ENCODE measurements at regions not wholly inside any gene's neighbourhood (a gene's known extent, or its start where the extent isn't known, plus 50 kb on each side); places are given as distances from the start of the nearest gene placed in this dataset.

DNA sequence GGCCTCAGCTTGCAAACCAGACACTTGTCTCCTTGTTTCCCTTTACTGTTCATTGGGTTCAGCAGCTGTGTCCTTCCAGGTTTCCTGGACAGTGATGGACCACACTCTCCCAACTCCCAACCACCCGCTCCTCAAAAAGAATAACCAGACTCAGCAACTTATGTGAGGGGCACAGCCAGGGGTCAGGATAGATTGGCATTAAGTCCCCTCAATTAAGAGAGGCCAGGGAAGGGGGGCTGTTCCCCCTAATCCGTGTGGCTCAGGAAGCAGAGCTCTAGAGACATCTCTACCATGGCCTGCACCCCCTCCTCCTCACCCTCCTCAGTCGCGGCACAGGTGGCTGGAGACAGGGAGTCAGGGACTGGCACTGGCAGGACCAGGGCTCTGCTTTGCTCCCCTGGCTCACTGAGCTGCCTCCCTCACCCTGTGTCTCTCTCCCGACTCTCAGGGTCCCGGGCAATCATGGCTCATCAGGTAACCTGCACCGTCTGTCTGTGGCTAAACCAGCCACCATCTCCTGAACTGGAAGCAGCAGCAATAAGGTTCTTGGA lies 111.7 kb downstream of the ZNF280B start:
- TF ChIP-seq CTCF (IDR thresholded peaks at IDR 0.05 in 4 of 5, conservative IDR thresholded peaks at IDR 0.05 in 1 of 5) (no peak), POLR2A (IDR thresholded peaks at IDR 0.05) (no peak)

Data from gastrocnemius medialis (tissue), 4 donors.